Tibial artery (tissue), 4 donors: ENCODE measurements at regions not wholly inside any gene's neighbourhood (a gene's known extent, or its start where the extent isn't known, plus 50 kb on each side); places are given as distances from the start of the nearest gene placed in this dataset.

Experiments used
- DNase-seq, 2 donors: peaks; one replicate each; pipeline ENCODE4 v3.0.0-alpha.2; 2019
- H3K27ac ChIP-seq, 2 donors: fragments of 200-600 bp; sonication (generic) in 1 of 2; 1 replicate in 1 of 2; 2 replicates in 1 of 2; pipeline ENCODE4 v1.5.1; 2018 to 2019; ENCODE audit warnings: mild to moderate bottlenecking in 1 of 2
- H3K27me3 ChIP-seq, 2 donors: fragments of 200-600 bp; sonication (generic) in 1 of 2; one replicate each; pipeline versions ENCODE4 v1.5.1 to v1.6.0; 2016 to 2019
- H3K36me3 ChIP-seq, 3 donors: fragments of 200-600 bp; sonication (generic) in 2 of 3; one replicate each; pipeline ENCODE4 v1.5.1; 2016 to 2019; ENCODE audit warnings: mild to moderate bottlenecking in 2 of 3
- H3K4me1 ChIP-seq, 4 donors: fragments of 200-600 bp; sonication (generic) in 2 of 4; 1 replicate in 3 of 4; 2 replicates in 1 of 4; pipeline ENCODE4 v1.5.1; 2016 to 2019
- H3K4me3 ChIP-seq, 2 donors: fragments of 200-600 bp; sonication (generic) in 1 of 2; 1 replicate in 1 of 2; 2 replicates in 1 of 2; pipeline ENCODE4 v1.5.1; 2018 to 2019; ENCODE audit warnings: mild to moderate bottlenecking in 2 of 2
- H3K9me3 ChIP-seq, 3 donors: fragments of 200-600 bp; sonication (generic) in 1 of 3; one replicate each; pipeline ENCODE4 v1.5.1; 2016 to 2019
- CTCF ChIP-seq, 2 experiments: fragments of 200-600 bp in 1 of 2; fragments of 450-650 bp in 1 of 2; IDR thresholded peaks; one replicate each; pipeline ENCODE4 v1.5.1; 2017 to 2019; ENCODE audit warnings: antibody characterized with exemption in 2 of 2, mild to moderate bottlenecking in 1 of 2, moderate library complexity in 1 of 2
- intact Hi-C: fragments of 100-400 bp; cut with DNase I; formaldehyde crosslinking; loops from one replicate; pipeline ENCODE4 v1.15.0; 2023; ENCODE audit warnings: low total_unique reads

DNA sequence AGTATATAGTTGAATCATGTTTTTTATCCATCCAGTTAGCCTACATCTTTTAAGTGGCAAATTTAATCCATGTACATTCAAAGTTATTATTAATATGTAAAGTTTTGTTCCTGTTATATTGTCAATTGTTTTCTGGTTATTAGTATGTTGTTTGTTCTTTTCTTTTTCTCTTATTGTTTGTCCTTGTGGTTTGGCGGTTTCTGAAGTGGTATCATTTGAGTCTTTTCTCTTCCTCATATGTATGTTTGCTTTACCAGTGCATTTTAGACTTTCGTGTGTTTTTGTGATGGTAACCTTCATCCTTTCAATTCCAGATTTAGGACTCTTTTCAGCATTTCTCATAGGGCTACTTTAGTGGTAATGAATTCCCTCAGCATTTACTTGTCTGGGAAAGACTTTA, 130.4 kb upstream of the RFX3 start:
- Histone ChIP-seq H3K4me3 (no peak overlapping the region), H3K27me3 (no peaks in the 10 kb centered on the region), H3K36me3 (no peaks in the 10 kb centered on the region), H3K4me1 (no peaks in the 10 kb centered on the region), H3K9me3 (no peaks in the 10 kb centered on the region), H3K27ac (no peak overlapping the region)
- DNase-seq, result no peak
- intact Hi-C loops, result loop anchor here (5.0 kb wide), 1 partner anchor 1924 kb away; no protein-coding TSS in a partner anchor
- TF ChIP-seq CTCF (IDR thresholded peaks at IDR 0.05), result no peak

- no peak for TF ChIP-seq CTCF (IDR thresholded peaks at IDR 0.05)
Observed at GRCh38 chr9:3650994-3651622, 125.3 kb upstream of the RFX3 start.

DNA sequence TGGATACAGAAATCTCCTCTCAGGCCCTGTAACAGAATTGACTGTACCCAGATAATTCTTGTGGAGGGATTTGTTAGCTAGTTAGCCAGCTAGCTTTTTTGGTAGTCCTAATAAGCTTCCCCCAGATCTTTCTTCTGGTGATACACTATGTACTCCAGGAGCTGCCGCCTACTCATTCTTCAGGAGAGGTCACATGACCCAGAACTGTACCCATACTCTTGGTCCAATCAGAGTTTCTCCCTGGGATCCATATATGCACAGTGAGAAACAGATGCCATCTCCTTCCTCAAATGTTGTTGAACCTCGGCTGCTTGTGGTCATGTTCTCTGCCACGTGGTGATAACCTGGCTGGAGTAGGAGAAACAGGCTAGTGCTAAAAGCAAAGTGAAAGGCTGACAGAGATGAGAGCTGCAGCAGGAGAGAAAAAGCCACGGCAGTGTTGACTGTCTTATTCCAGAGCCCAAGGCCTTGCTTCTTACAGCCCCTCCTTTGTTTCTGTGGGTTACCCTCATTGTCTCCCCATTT, 123.0 kb upstream of the RFX3 start:
- intact Hi-C loops, result no loop called here
- TF ChIP-seq CTCF (IDR thresholded peaks at IDR 0.05), result no peak
- no peaks in the 10 kb centered on the region for H3K9me3 ChIP-seq

More at GRCh38 chr9:3650994-3651622, 125.3 kb upstream of the RFX3 start:
- DNase-seq, result no peak
- intact Hi-C loops, result no loop called here
- Histone ChIP-seq H3K36me3 (no peaks in the 10 kb centered on the region), H3K27me3 (no peaks in the 10 kb centered on the region), H3K27ac (no peak overlapping the region), H3K9me3 (no peaks in the 10 kb centered on the region), H3K4me3 (no peak overlapping the region), H3K4me1 (no peaks in the 10 kb centered on the region)

GRCh38 chr9:3648266-3648665, 122.5 kb upstream of the RFX3 start:
- Histone ChIP-seq H3K4me1 (no peaks in the 10 kb centered on the region), H3K27me3 (no peaks in the 10 kb centered on the region), H3K9me3 (no peaks in the 10 kb centered on the region), H3K27ac (no peak overlapping the region), H3K36me3 (no peaks in the 10 kb centered on the region), H3K4me3 (no peak overlapping the region)
- DNase-seq, result no peak
- TF ChIP-seq CTCF (IDR thresholded peaks at IDR 0.05), result no peak
- intact Hi-C loops, result no loop called here

More for the DNA sequence above, 123.0 kb upstream of the RFX3 start:
- H3K4me1 ChIP-seq, result no peaks in the 10 kb centered on the region
- no peaks in the 10 kb centered on the region for H3K36me3 ChIP-seq
- no peak overlapping the region for H3K27ac ChIP-seq
- no peaks in the 10 kb centered on the region for H3K27me3 ChIP-seq
- no peak overlapping the region for H3K4me3 ChIP-seq
- DNase-seq, result no peak

- no peak for DNase-seq
- no peak overlapping the region for H3K27ac ChIP-seq
- H3K4me1 ChIP-seq, result no peaks in the 10 kb centered on the region
- TF ChIP-seq CTCF (IDR thresholded peaks at IDR 0.05), result no peak
- H3K27me3 ChIP-seq, result no peaks in the 10 kb centered on the region
- no peak overlapping the region for H3K4me3 ChIP-seq
- intact Hi-C loops, result no loop called here
- H3K9me3 ChIP-seq, result no peaks in the 10 kb centered on the region
- H3K36me3 ChIP-seq, result no peaks in the 10 kb centered on the region
Observed at GRCh38 chr9:3647652-3648051, 121.9 kb upstream of the RFX3 start.
